GM23338 (cell line): ENCODE measurements at regions not wholly inside any gene's neighbourhood (a gene's known extent, or its start where the extent isn't known, plus 50 kb on each side); places are given as distances from the start of the nearest gene placed in this dataset.

ENCODE experiments used
- CREB1 ChIP-seq: fragments of 250-450 bp; sonication (Bioruptor Pico); IDR thresholded peaks from 2 replicates; pipeline ENCODE4 v1.5.0; 2020; ENCODE audit warnings: low read depth, mild to moderate bottlenecking, moderate library complexity
- EZH2 ChIP-seq: fragments of 200-600 bp; sonication (generic); IDR thresholded peaks from one replicate; pipeline ENCODE4 v1.8.0; 2017; ENCODE audit warnings: antibody characterized with exemption, mild to moderate bottlenecking, low read depth; ENCODE audit not compliant: unreplicated experiment
- EZH2phosphoT487 ChIP-seq: fragments of 200-600 bp; sonication (generic); IDR thresholded peaks from one replicate; pipeline ENCODE4 v1.8.1; 2018; ENCODE audit warnings: antibody characterized with exemption; ENCODE audit not compliant: unreplicated experiment
- JUNB ChIP-seq: IDR thresholded peaks from one replicate; pipeline ENCODE4 v1.6.1; 2016; ENCODE audit warnings: antibody characterized with exemption; ENCODE audit not compliant: unreplicated experiment
- NANOG ChIP-seq: IDR thresholded peaks from 2 replicates; pipeline ENCODE4 v1.6.1; 2016; ENCODE audit warnings: antibody characterized with exemption, borderline replicate concordance
- POLR2AphosphoS5 ChIP-seq: IDR thresholded peaks from 2 replicates; pipeline ENCODE4 v1.6.1; 2016; ENCODE audit warnings: antibody characterized with exemption, low read depth
- STAT1 ChIP-seq: IDR thresholded peaks from one replicate; pipeline ENCODE4 v1.6.1; 2016; ENCODE audit warnings: antibody characterized with exemption; ENCODE audit not compliant: unreplicated experiment
- ZNF114 ChIP-seq: fragments of 250-450 bp; sonication (Bioruptor Pico); IDR thresholded peaks from 2 replicates; pipeline ENCODE4 v1.5.0; 2020; ENCODE audit warnings: mild to moderate bottlenecking, moderate library complexity
- ZNF331 ChIP-seq: fragments of 250-450 bp; sonication (Bioruptor Pico); IDR thresholded peaks from 2 replicates; pipeline ENCODE4 v1.5.0; 2020; ENCODE audit warnings: low read depth, mild to moderate bottlenecking, moderate library complexity
- TF ChIP-seq, protein P1 (sequence below), 2 experiments: fragments of 200-600 bp in 1 of 2; sonication (generic) in 1 of 2; conservative IDR thresholded peaks; 2 replicates each; pipeline versions ENCODE4 v1.5.1 to v1.6.1; 2016 to 2017; ENCODE audit warnings: antibody characterized with exemption in 2 of 2, low read depth in 2 of 2, mild to moderate bottlenecking in 2 of 2, moderate library complexity in 1 of 2
- TF ChIP-seq, protein P2 (sequence below): IDR thresholded peaks from one replicate; pipeline ENCODE4 v1.6.1; 2018; ENCODE audit warnings: antibody characterized with exemption; ENCODE audit not compliant: unreplicated experiment
- TF ChIP-seq, protein P3 (sequence below): IDR thresholded peaks from 2 replicates; pipeline ENCODE4 v1.6.1; 2016; ENCODE audit warnings: antibody characterized with exemption

DNA sequence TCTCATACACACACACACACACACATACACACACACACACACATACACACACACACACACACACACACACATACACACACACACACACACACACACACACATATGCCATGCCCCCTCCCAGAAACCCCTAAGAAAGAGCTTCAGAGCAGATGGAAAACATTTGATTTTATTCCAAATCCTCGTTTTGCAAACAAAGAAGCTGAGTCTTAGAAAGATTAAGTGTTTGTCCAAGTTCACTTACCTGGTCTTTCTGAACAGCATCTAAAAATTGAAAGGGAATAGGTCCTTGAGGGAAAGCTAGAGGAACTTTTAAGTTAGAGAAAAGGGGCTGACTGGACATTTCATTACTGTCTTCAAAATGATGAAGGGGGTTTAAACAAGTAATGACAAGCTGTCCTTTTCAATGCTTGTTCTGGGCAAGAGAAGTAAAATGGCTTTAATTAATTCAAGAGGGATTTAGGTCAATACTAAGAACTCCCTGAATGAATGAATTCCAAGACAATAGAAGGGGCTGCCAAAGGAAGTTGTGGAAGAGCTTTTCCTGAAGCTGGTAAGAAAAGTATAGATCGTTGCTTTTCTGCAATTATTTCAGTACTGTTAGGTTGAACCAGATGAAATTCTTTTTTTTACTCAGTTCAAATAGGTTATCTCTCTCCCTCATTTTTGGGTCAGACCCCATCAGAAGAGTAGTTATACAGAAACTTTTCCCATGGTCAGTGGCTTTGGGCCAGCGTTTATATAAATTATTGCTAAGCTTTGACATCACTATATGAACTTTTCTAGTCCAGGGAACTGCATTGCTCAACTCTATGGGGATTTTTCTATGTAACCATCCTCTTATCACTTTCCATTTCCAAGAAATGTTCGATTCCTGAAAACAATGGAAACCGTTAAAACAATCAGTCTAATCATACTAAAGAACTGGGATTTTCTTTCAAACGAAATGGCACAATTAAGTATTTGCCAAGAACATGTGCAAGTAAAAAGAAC is 261.4 kb downstream of the MTERF1 start:
- TF ChIP-seq, protein P1, sequence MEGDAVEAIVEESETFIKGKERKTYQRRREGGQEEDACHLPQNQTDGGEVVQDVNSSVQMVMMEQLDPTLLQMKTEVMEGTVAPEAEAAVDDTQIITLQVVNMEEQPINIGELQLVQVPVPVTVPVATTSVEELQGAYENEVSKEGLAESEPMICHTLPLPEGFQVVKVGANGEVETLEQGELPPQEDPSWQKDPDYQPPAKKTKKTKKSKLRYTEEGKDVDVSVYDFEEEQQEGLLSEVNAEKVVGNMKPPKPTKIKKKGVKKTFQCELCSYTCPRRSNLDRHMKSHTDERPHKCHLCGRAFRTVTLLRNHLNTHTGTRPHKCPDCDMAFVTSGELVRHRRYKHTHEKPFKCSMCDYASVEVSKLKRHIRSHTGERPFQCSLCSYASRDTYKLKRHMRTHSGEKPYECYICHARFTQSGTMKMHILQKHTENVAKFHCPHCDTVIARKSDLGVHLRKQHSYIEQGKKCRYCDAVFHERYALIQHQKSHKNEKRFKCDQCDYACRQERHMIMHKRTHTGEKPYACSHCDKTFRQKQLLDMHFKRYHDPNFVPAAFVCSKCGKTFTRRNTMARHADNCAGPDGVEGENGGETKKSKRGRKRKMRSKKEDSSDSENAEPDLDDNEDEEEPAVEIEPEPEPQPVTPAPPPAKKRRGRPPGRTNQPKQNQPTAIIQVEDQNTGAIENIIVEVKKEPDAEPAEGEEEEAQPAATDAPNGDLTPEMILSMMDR (conservative IDR thresholded peaks at IDR 0.05; ENCODE audit: low read depth in 2 of 2) = no peak
- no peak for TF ChIP-seq POLR2AphosphoS5
- no peak for TF ChIP-seq EZH2phosphoT487
- TF ChIP-seq CREB1 = no peak
- TF ChIP-seq, protein P2, sequence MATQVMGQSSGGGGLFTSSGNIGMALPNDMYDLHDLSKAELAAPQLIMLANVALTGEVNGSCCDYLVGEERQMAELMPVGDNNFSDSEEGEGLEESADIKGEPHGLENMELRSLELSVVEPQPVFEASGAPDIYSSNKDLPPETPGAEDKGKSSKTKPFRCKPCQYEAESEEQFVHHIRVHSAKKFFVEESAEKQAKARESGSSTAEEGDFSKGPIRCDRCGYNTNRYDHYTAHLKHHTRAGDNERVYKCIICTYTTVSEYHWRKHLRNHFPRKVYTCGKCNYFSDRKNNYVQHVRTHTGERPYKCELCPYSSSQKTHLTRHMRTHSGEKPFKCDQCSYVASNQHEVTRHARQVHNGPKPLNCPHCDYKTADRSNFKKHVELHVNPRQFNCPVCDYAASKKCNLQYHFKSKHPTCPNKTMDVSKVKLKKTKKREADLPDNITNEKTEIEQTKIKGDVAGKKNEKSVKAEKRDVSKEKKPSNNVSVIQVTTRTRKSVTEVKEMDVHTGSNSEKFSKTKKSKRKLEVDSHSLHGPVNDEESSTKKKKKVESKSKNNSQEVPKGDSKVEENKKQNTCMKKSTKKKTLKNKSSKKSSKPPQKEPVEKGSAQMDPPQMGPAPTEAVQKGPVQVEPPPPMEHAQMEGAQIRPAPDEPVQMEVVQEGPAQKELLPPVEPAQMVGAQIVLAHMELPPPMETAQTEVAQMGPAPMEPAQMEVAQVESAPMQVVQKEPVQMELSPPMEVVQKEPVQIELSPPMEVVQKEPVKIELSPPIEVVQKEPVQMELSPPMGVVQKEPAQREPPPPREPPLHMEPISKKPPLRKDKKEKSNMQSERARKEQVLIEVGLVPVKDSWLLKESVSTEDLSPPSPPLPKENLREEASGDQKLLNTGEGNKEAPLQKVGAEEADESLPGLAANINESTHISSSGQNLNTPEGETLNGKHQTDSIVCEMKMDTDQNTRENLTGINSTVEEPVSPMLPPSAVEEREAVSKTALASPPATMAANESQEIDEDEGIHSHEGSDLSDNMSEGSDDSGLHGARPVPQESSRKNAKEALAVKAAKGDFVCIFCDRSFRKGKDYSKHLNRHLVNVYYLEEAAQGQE = no peak
- TF ChIP-seq EZH2 = no peak
- TF ChIP-seq, protein P3, sequence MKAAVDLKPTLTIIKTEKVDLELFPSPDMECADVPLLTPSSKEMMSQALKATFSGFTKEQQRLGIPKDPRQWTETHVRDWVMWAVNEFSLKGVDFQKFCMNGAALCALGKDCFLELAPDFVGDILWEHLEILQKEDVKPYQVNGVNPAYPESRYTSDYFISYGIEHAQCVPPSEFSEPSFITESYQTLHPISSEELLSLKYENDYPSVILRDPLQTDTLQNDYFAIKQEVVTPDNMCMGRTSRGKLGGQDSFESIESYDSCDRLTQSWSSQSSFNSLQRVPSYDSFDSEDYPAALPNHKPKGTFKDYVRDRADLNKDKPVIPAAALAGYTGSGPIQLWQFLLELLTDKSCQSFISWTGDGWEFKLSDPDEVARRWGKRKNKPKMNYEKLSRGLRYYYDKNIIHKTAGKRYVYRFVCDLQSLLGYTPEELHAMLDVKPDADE = no peak
- TF ChIP-seq ZNF331 (CRISPR knock-in tag) = no peak
- no peak for TF ChIP-seq NANOG
- no peak for TF ChIP-seq JUNB
- no peak for TF ChIP-seq STAT1
- no peak for TF ChIP-seq ZNF114 (CRISPR knock-in tag)
